Glutamatergic neuron (in vitro differentiated cells): ENCODE measurements at regions not wholly inside any gene's neighbourhood (a gene's known extent, or its start where the extent isn't known, plus 50 kb on each side); places are given as distances from the start of the nearest gene placed in this dataset.

Source experiments
- DNase-seq: peaks from one replicate; pipeline ENCODE4 v3.0.0; 2022
- H3K27ac Mint-ChIP-seq: one replicate; pipeline ENCODE4 v1.8.0; 2020; ENCODE audit warnings: mild to moderate bottlenecking, mixed read lengths, inconsistent platforms; ENCODE audit not compliant: unreplicated experiment
- H3K27me3 Mint-ChIP-seq: one replicate; pipeline ENCODE4 v1.8.0; 2020; ENCODE audit warnings: mild to moderate bottlenecking, moderate library complexity, mixed read lengths, inconsistent platforms; ENCODE audit not compliant: unreplicated experiment
- H3K36me3 Mint-ChIP-seq: one replicate; pipeline ENCODE4 v1.8.0; 2020; ENCODE audit warnings: mild to moderate bottlenecking, mixed read lengths, inconsistent platforms; ENCODE audit not compliant: unreplicated experiment
- H3K4me1 Mint-ChIP-seq: one replicate; pipeline ENCODE4 v1.8.0; 2020; ENCODE audit warnings: mild to moderate bottlenecking, low read depth, mixed read lengths, inconsistent platforms; ENCODE audit not compliant: unreplicated experiment
- H3K4me3 Mint-ChIP-seq: one replicate; pipeline ENCODE4 v1.8.0; 2020; ENCODE audit warnings: mild to moderate bottlenecking, mixed read lengths, inconsistent platforms; ENCODE audit not compliant: unreplicated experiment
- H3K9me3 Mint-ChIP-seq: one replicate; pipeline ENCODE4 v1.8.0; 2020; ENCODE audit warnings: mild to moderate bottlenecking, moderate library complexity, mixed read lengths, inconsistent platforms; ENCODE audit not compliant: unreplicated experiment
- TF ChIP-seq, protein P1 (sequence below): fragments of 200-600 bp; sonication (generic); IDR thresholded peaks from one replicate; pipeline ENCODE4 v1.5.0; 2021; ENCODE audit not compliant: partially characterized antibody, unreplicated experiment

GRCh38 chr13:64718116-64718515 is 2512.0 kb downstream of the PCDH9 start:
- H3K9me3 Mint-ChIP-seq: peaks cover 2% of the 10 kb centered on the region
- no peak for DNase-seq
- TF ChIP-seq, protein P1, sequence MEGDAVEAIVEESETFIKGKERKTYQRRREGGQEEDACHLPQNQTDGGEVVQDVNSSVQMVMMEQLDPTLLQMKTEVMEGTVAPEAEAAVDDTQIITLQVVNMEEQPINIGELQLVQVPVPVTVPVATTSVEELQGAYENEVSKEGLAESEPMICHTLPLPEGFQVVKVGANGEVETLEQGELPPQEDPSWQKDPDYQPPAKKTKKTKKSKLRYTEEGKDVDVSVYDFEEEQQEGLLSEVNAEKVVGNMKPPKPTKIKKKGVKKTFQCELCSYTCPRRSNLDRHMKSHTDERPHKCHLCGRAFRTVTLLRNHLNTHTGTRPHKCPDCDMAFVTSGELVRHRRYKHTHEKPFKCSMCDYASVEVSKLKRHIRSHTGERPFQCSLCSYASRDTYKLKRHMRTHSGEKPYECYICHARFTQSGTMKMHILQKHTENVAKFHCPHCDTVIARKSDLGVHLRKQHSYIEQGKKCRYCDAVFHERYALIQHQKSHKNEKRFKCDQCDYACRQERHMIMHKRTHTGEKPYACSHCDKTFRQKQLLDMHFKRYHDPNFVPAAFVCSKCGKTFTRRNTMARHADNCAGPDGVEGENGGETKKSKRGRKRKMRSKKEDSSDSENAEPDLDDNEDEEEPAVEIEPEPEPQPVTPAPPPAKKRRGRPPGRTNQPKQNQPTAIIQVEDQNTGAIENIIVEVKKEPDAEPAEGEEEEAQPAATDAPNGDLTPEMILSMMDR: no peak
- H3K36me3 Mint-ChIP-seq: no peaks in the 10 kb centered on the region
- no peak overlapping the region for H3K4me3 Mint-ChIP-seq
- no peaks in the 10 kb centered on the region for H3K27me3 Mint-ChIP-seq
- H3K27ac Mint-ChIP-seq: no peak overlapping the region
- no peaks in the 10 kb centered on the region for H3K4me1 Mint-ChIP-seq

- Mint-ChIP-seq H3K36me3 (no peaks in the 10 kb centered on the region), H3K4me1 (no peaks in the 10 kb centered on the region), H3K27me3 (no peaks in the 10 kb centered on the region), H3K4me3 (no peak overlapping the region), H3K9me3 (peaks cover 2% of the 10 kb centered on the region), H3K27ac (no peak overlapping the region)
- TF ChIP-seq, protein P1: no peak
- DNase-seq: no peak
Measured at GRCh38 chr13:64716936-64717335, 2513.2 kb downstream of the PCDH9 start.

- peak; percentile 21 for DNase-seq
- H3K4me1 Mint-ChIP-seq: peaks cover 12% of the 10 kb centered on the region
- peaks cover 3% of the 10 kb centered on the region for H3K27me3 Mint-ChIP-seq
- H3K36me3 Mint-ChIP-seq: no peaks in the 10 kb centered on the region
- H3K27ac Mint-ChIP-seq: peak overlapping the region; percentile 74
- H3K4me3 Mint-ChIP-seq: no peak overlapping the region
- H3K9me3 Mint-ChIP-seq: peaks cover 7% of the 10 kb centered on the region
- TF ChIP-seq, protein P1: no peak
Measured at GRCh38 chr13:64709079-64709478, 2521.1 kb downstream of the PCDH9 start.

DNA sequence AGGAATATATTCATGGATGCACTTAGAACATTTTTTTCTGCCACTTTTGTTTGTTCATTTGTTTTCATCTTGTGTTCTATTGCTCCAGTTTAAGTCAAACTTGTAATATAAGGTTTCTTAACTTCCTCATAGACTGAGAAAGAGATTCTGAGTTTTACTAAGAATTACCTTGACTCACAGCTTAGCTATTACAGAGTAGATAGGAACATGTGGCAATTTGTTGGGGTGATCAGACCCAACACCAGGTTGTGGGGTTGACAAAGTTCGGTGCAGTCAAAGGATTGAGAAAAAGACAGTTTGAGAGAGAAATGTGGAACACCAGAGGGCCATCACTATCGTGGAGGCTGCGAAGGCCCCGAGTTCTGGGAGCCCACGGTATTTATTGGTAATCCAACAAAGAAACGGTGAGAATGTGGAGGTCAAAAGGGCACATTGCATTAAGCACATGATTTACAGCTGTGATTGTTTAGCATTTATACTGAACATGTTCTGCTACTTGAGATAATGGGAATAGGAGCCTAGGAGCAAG is 2526.0 kb downstream of the PCDH9 start:
- Mint-ChIP-seq H3K36me3 (no peaks in the 10 kb centered on the region), H3K4me1 (peaks cover 10% of the 10 kb centered on the region), H3K27ac (no peak overlapping the region), H3K27me3 (peaks cover 3% of the 10 kb centered on the region), H3K9me3 (peaks cover 4% of the 10 kb centered on the region), H3K4me3 (no peak overlapping the region)
- TF ChIP-seq, protein P1: no peak
- DNase-seq: no peak

GRCh38 chr13:64697226-64697625 is 2532.9 kb downstream of the PCDH9 start:
- TF ChIP-seq, protein P1: no peak
- Mint-ChIP-seq H3K27ac (no peak overlapping the region), H3K9me3 (no peaks in the 10 kb centered on the region), H3K4me3 (no peak overlapping the region), H3K36me3 (no peaks in the 10 kb centered on the region), H3K4me1 (no peaks in the 10 kb centered on the region), H3K27me3 (no peaks in the 10 kb centered on the region)
- DNase-seq: no peak
